ENCODE measurements at regions not wholly inside any gene's neighbourhood (a gene's known extent, or its start where the extent isn't known, plus 50 kb on each side); places are given as distances from the start of the nearest gene placed in this dataset.

DNA sequence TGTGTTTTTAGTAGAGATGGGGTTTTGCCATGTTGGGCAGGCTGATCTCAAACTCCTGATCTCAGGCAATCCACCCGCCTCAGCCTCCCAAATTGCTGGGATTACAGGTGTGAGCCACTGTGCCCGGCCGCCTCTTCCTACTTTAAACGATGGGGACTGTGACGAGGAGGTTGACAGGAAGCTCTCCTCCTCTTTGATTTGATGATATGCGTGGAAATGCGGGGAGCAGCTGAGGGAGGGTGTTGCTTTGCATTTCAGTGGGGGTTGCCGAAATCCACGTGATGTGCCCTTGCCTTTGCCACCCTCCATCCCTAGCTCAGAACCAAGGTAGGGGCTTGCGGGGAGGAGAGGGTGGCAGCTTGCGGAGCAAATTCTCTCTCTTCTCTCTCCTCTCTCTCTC lies 189.6 kb downstream of the AACS start:
- TF ChIP-seq, protein P1, sequence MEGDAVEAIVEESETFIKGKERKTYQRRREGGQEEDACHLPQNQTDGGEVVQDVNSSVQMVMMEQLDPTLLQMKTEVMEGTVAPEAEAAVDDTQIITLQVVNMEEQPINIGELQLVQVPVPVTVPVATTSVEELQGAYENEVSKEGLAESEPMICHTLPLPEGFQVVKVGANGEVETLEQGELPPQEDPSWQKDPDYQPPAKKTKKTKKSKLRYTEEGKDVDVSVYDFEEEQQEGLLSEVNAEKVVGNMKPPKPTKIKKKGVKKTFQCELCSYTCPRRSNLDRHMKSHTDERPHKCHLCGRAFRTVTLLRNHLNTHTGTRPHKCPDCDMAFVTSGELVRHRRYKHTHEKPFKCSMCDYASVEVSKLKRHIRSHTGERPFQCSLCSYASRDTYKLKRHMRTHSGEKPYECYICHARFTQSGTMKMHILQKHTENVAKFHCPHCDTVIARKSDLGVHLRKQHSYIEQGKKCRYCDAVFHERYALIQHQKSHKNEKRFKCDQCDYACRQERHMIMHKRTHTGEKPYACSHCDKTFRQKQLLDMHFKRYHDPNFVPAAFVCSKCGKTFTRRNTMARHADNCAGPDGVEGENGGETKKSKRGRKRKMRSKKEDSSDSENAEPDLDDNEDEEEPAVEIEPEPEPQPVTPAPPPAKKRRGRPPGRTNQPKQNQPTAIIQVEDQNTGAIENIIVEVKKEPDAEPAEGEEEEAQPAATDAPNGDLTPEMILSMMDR (IDR thresholded peaks at IDR 0.05; ENCODE audit: insufficient read depth, low read length, poor library complexity, severe bottlenecking) = no peak
- TF ChIP-seq EZH2phosphoT487 (conservative IDR thresholded peaks at IDR 0.05; ENCODE audit: low read length) = no peak
